Keratinocyte (primary cell): ENCODE measurements at regions not wholly inside any gene's neighbourhood (a gene's known extent, or its start where the extent isn't known, plus 50 kb on each side); places are given as distances from the start of the nearest gene placed in this dataset.

Experiments used
- DNase-seq: peaks from one replicate; pipeline ENCODE4 v3.0.0-alpha.2; 2011; ENCODE audit warnings: low read depth, missing footprints, low spot score
- FAIRE-seq: peaks from 2 replicates; lab custom pipeline; 2011; peaks lifted over from hg19 to GRCh38; lab: Jason Lieb, UNC
- H2AFZ ChIP-seq: 2 replicates; pipeline ENCODE4 v1.6.0; 2012; ENCODE audit warnings: low read length, control low read depth, inconsistent platforms; ENCODE audit not compliant: control insufficient read depth
- H3K27ac ChIP-seq: 2 replicates; pipeline ENCODE4 v1.5.1; 2011; ENCODE audit warnings: low read length; ENCODE audit not compliant: control insufficient read depth, insufficient read depth
- H3K27me3 ChIP-seq: 3 replicates; pipeline ENCODE4 v1.6.0; 2011; ENCODE audit warnings: low read length; ENCODE audit not compliant: control insufficient read depth, insufficient read depth; ENCODE audit errors: extremely low read depth
- H3K36me3 ChIP-seq, 2 experiments: 2 replicates in 1 of 2; 3 replicates in 1 of 2; pipeline ENCODE4 v1.5.1; 2011; ENCODE audit warnings: low read length in 2 of 2, mild to moderate bottlenecking in 1 of 2; ENCODE audit not compliant: control insufficient read depth in 2 of 2, insufficient read depth in 2 of 2; ENCODE audit errors: extremely low read depth in 1 of 2
- H3K4me1 ChIP-seq: 3 replicates; pipeline ENCODE4 v1.5.1; 2011; ENCODE audit warnings: low read length; ENCODE audit not compliant: control insufficient read depth, insufficient read depth; ENCODE audit errors: extremely low read depth
- H3K4me2 ChIP-seq: 3 replicates; pipeline ENCODE4 v1.6.0; 2011; ENCODE audit warnings: low read depth, low read length; ENCODE audit not compliant: control insufficient read depth, insufficient read depth; ENCODE audit errors: extremely low read depth
- H3K4me3 ChIP-seq, 3 experiments: fragments of 200-600 bp in 1 of 3; sonication (generic) in 1 of 3; 2 replicates in 2 of 3; 3 replicates in 1 of 3; pipeline ENCODE4 v1.5.1; 2011 to 2016; ENCODE audit warnings: low read length in 3 of 3, mild to moderate bottlenecking in 3 of 3, control low read depth in 2 of 3, inconsistent platforms in 1 of 3, low read depth in 1 of 3, mixed read lengths in 1 of 3, mixed run types in 1 of 3, moderate library complexity in 1 of 3; ENCODE audit not compliant: control insufficient read depth in 2 of 3, insufficient read depth in 2 of 3; ENCODE audit errors: extremely low read depth in 1 of 3
- H3K79me2 ChIP-seq: 2 replicates; pipeline ENCODE4 v1.6.0; 2012; ENCODE audit warnings: low read length; ENCODE audit not compliant: control insufficient read depth, insufficient read depth
- H3K9ac ChIP-seq: 3 replicates; pipeline ENCODE4 v1.6.0; 2011; ENCODE audit warnings: low read length; ENCODE audit not compliant: control insufficient read depth, insufficient read depth; ENCODE audit errors: extremely low read depth
- H3K9me1 ChIP-seq: 3 replicates; pipeline ENCODE4 v1.6.0; 2011; ENCODE audit warnings: low read length; ENCODE audit not compliant: control insufficient read depth, insufficient read depth; ENCODE audit errors: extremely low read depth
- H3K9me3 ChIP-seq: 2 replicates; pipeline ENCODE4 v1.5.1; 2012; ENCODE audit warnings: low read depth, low read length; ENCODE audit not compliant: control insufficient read depth
- H4K20me1 ChIP-seq: 3 replicates; pipeline ENCODE4 v1.6.0; 2011; ENCODE audit warnings: low read length; ENCODE audit not compliant: control insufficient read depth, insufficient read depth; ENCODE audit errors: extremely low read depth
- CTCF ChIP-seq, 3 experiments: IDR thresholded peaks in 1 of 3; conservative IDR thresholded peaks in 1 of 3; optimal IDR thresholded peaks in 1 of 3; 2 replicates in 2 of 3; 3 replicates in 1 of 3; pipeline versions ENCODE3 to v1.5.1; 2011; ENCODE audit warnings: low read length in 3 of 3, mild to moderate bottlenecking in 3 of 3, moderate library complexity in 2 of 3, control low read depth in 1 of 3, inconsistent platforms in 1 of 3; ENCODE audit not compliant: insufficient read depth in 2 of 3; ENCODE audit errors: extremely low read depth in 1 of 3
- EZH2 ChIP-seq: IDR thresholded peaks from one replicate; pipeline ENCODE4 v1.6.1; 2012; ENCODE audit warnings: inconsistent platforms, mild to moderate bottlenecking, low read length, moderate library complexity
- dilution Hi-C: fragments of 300-500 bp; cut with MboI; formaldehyde crosslinking; loops from one replicate; pipeline ENCODE4 v1.7.0; 2020; ENCODE audit warnings: low sequenced_read_pairs; ENCODE audit not compliant: extremely low pct_ligation_motif_present

- Histone ChIP-seq H3K36me3 (no peaks in the 10 kb centered on the region), H2AFZ (no peak overlapping the region), H3K9me1 (no peaks in the 10 kb centered on the region), H3K9ac (no peak overlapping the region), H3K4me1 (no peaks in the 10 kb centered on the region), H3K4me2 (no peak overlapping the region), H3K9me3 (no peaks in the 10 kb centered on the region), H3K79me2 (no peaks in the 10 kb centered on the region), H3K27ac (no peak overlapping the region), H3K27me3 (no peaks in the 10 kb centered on the region), H3K4me3 (no peak overlapping the region), H4K20me1 (no peaks in the 10 kb centered on the region)
- dilution Hi-C loops, result no loop called here
- no peak for DNase-seq
- no peak for FAIRE-seq
- TF ChIP-seq CTCF (optimal IDR thresholded peaks at IDR 0.05 in 1 of 3, IDR thresholded peaks at IDR 0.05 in 1 of 3, conservative IDR thresholded peaks at IDR 0.05 in 1 of 3; ENCODE audit: extremely low read depth in 1 of 3, insufficient read depth in 2 of 3, low read length in 3 of 3) (no peak), EZH2 (no peak)
Observed at GRCh38 chr3:106367496-106367895, 498.7 kb upstream of the CBLB start.

GRCh38 chr3:106371221-106371970, 502.6 kb upstream of the CBLB start:
- Histone ChIP-seq H3K4me2 (no peak overlapping the region), H3K27ac (no peak overlapping the region), H3K9ac (no peak overlapping the region), H3K4me1 (no peaks in the 10 kb centered on the region), H3K4me3 (no peak overlapping the region), H4K20me1 (no peaks in the 10 kb centered on the region), H3K9me1 (no peaks in the 10 kb centered on the region), H3K79me2 (no peaks in the 10 kb centered on the region), H3K9me3 (no peaks in the 10 kb centered on the region), H2AFZ (no peak overlapping the region), H3K36me3 (no peaks in the 10 kb centered on the region), H3K27me3 (no peaks in the 10 kb centered on the region)
- FAIRE-seq (no peak), DNase-seq (no peak)
- TF ChIP-seq CTCF (optimal IDR thresholded peaks at IDR 0.05 in 1 of 3, IDR thresholded peaks at IDR 0.05 in 1 of 3, conservative IDR thresholded peaks at IDR 0.05 in 1 of 3; ENCODE audit: extremely low read depth in 1 of 3, insufficient read depth in 2 of 3, low read length in 3 of 3), result no peak
- no peak for TF ChIP-seq EZH2
- dilution Hi-C loops, result no loop called here
